Right lobe of liver (tissue), 6 donors: ENCODE measurements at regions not wholly inside any gene's neighbourhood (a gene's known extent, or its start where the extent isn't known, plus 50 kb on each side); places are given as distances from the start of the nearest gene placed in this dataset.

ENCODE experiments used
- ATAC-seq, 4 donors: fragments of 200-7000 bp; cut with Tn5 transposase; one replicate each; pipeline ENCODE4 v1.9.1; 2020; ENCODE audit warnings: mild to moderate bottlenecking in 4 of 4, moderate library complexity in 4 of 4
- DNase-seq, 3 donors: peaks; one replicate each; pipeline ENCODE4 v3.0.0-alpha.2; 2020
- H3K27ac ChIP-seq, 3 donors: fragments of 200-600 bp; one replicate each; pipeline ENCODE4 v1.8.0; 2022
- H3K27me3 ChIP-seq, 2 donors: fragments of 200-600 bp; one replicate each; pipeline ENCODE4 v1.8.0; 2022
- H3K36me3 ChIP-seq, 4 donors: fragments of 200-600 bp; sonication (generic) in 1 of 4; one replicate each; pipeline versions ENCODE4 v1.5.1 to v1.8.0; 2017 to 2022; ENCODE audit warnings: control low read depth in 1 of 4
- H3K4me1 ChIP-seq, 4 donors: fragments of 200-600 bp; sonication (generic) in 1 of 4; one replicate each; pipeline versions ENCODE4 v1.5.1 to v1.8.0; 2017 to 2022; ENCODE audit warnings: control low read depth in 1 of 4
- H3K4me3 ChIP-seq, 3 donors: fragments of 200-600 bp; one replicate each; pipeline ENCODE4 v1.8.0; 2022
- H3K9me3 ChIP-seq, 4 donors: fragments of 200-600 bp; sonication (generic) in 1 of 4; one replicate each; pipeline versions ENCODE4 v1.5.1 to v1.8.0; 2017 to 2022; ENCODE audit warnings: control low read depth in 1 of 4
- POLR2A ChIP-seq: fragments of 450-650 bp; IDR thresholded peaks from one replicate; pipeline ENCODE4 v1.6.1; 2017; ENCODE audit warnings: antibody characterized with exemption, mild to moderate bottlenecking
- WGBS: methylation state at CpG from one replicate; pipeline ENCODE4 v1.1.6; 2018; ENCODE audit warnings: low coverage, low lambda C conversion rate; ENCODE audit not compliant: insufficient coverage; ENCODE audit errors: missing lambda C conversion rate; 5-methylcytosine and 5-hydroxymethylcytosine counted together
- intact Hi-C, 2 donors: fragments of 100-400 bp; cut with DNase I; formaldehyde crosslinking; loops; one replicate each; pipeline versions ENCODE4 v1.11.2 to v1.14.1; 2022
- TF ChIP-seq, protein P1 (sequence below), 4 donors: fragments of 200-600 bp in 3 of 4; fragments of 450-650 bp in 1 of 4; IDR thresholded peaks; one replicate each; pipeline versions ENCODE4 v1.5.1 to v1.8.0; 2016 to 2022; ENCODE audit warnings: antibody characterized with exemption in 4 of 4, mild to moderate bottlenecking in 2 of 4
- donor health status: DM: no; HTN: yes; CAD: no.
- donor health status: DM: no; HTN: no; CAD: no.
- donor health status: DM: no; HTN: no; CAD: no.
- donor health status: DM: no; HTN: yes; CAD: no.
- donor health status: DM: no; HTN: yes; CAD: no.

DNA sequence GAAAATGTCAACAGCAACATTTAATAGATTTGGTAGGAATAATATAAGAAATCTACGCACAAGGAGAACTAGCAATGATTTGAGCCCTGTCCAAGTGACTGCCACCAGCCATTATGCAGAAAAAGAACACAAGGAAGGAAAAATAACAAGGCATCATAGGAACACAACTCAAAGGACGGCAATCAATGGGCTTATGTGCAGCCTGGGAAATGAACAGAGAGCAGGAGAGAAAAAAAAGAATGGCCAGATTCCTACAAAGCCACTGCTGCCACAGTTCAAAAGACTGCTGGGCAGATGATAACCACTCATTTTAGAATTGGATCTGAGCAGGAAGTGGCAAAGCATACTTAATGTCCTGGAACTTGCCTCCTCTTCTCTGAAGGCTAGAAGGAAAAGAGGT lies 274.3 kb upstream of the CAMK1G start:
- TF ChIP-seq POLR2A: no peak
- TF ChIP-seq, protein P1, sequence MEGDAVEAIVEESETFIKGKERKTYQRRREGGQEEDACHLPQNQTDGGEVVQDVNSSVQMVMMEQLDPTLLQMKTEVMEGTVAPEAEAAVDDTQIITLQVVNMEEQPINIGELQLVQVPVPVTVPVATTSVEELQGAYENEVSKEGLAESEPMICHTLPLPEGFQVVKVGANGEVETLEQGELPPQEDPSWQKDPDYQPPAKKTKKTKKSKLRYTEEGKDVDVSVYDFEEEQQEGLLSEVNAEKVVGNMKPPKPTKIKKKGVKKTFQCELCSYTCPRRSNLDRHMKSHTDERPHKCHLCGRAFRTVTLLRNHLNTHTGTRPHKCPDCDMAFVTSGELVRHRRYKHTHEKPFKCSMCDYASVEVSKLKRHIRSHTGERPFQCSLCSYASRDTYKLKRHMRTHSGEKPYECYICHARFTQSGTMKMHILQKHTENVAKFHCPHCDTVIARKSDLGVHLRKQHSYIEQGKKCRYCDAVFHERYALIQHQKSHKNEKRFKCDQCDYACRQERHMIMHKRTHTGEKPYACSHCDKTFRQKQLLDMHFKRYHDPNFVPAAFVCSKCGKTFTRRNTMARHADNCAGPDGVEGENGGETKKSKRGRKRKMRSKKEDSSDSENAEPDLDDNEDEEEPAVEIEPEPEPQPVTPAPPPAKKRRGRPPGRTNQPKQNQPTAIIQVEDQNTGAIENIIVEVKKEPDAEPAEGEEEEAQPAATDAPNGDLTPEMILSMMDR (IDR thresholded peaks at IDR 0.05): no peak
- Histone ChIP-seq H3K4me1 (no peaks in the 10 kb centered on the region), H3K27ac (no peak overlapping the region), H3K27me3 (no peaks in the 10 kb centered on the region), H3K9me3 (no peaks in the 10 kb centered on the region), H3K4me3 (no peak overlapping the region), H3K36me3 (no peaks in the 10 kb centered on the region)
- no peak for DNase-seq
- intact Hi-C loops: no loop called here
- WGBS: 43% methylated on average over 2 of the region's 2 CpGs
- ATAC-seq: no peak

DNA sequence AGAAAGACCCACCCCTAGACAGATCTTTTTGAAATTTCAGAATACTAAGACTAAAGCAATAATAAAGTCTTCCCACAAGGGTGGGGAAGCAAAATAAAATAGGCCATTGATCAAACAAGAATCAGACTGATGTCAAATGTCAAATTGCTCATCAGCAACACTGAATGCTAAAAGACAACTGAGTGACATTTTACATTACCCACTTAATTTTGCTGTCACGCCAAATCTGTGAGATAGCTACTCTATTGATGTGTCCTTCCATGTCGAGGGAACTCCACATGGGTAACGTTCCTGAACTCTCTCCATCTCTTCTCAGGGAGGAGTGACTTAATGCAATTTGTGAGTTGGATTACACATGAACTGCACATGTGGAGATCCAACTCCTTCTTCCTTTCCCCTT lies 271.7 kb upstream of the CAMK1G start:
- intact Hi-C loops: no loop called here
- TF ChIP-seq, protein P1 (IDR thresholded peaks at IDR 0.05): no peak
- no peak for TF ChIP-seq POLR2A
- Histone ChIP-seq H3K36me3 (no peaks in the 10 kb centered on the region), H3K27ac (no peak overlapping the region), H3K27me3 (no peaks in the 10 kb centered on the region), H3K4me3 (no peak overlapping the region), H3K9me3 (no peaks in the 10 kb centered on the region), H3K4me1 (no peaks in the 10 kb centered on the region)
- no peak for ATAC-seq
- no peak for DNase-seq
- WGBS: 48% methylated on average over 3 of the region's 3 CpGs

DNA sequence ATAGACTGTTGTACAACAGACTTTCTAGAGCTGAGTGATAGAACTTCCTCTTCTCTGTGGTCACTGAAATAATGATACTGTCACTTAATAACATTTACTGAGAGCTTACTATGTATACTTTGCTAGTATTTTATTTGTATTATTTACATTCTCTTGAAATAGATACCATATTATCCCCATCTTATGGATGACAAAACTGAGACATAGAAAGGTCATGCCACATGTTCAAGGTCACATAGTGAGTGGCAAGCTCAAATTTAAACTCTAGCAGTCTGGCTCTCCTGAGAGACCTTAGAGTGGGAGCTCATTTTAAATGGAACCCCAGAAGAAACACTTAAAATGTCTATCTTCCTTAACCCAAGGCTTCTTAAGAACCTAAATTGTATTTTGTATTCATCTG lies 266.6 kb upstream of the CAMK1G start:
- no peak for DNase-seq
- Histone ChIP-seq H3K36me3 (no peaks in the 10 kb centered on the region), H3K27ac (no peak overlapping the region), H3K4me3 (no peak overlapping the region), H3K9me3 (no peaks in the 10 kb centered on the region), H3K27me3 (no peaks in the 10 kb centered on the region), H3K4me1 (no peaks in the 10 kb centered on the region)
- intact Hi-C loops: no loop called here
- ATAC-seq: no peak
- no peak for TF ChIP-seq POLR2A
- TF ChIP-seq, protein P1 (IDR thresholded peaks at IDR 0.05): no peak

DNA sequence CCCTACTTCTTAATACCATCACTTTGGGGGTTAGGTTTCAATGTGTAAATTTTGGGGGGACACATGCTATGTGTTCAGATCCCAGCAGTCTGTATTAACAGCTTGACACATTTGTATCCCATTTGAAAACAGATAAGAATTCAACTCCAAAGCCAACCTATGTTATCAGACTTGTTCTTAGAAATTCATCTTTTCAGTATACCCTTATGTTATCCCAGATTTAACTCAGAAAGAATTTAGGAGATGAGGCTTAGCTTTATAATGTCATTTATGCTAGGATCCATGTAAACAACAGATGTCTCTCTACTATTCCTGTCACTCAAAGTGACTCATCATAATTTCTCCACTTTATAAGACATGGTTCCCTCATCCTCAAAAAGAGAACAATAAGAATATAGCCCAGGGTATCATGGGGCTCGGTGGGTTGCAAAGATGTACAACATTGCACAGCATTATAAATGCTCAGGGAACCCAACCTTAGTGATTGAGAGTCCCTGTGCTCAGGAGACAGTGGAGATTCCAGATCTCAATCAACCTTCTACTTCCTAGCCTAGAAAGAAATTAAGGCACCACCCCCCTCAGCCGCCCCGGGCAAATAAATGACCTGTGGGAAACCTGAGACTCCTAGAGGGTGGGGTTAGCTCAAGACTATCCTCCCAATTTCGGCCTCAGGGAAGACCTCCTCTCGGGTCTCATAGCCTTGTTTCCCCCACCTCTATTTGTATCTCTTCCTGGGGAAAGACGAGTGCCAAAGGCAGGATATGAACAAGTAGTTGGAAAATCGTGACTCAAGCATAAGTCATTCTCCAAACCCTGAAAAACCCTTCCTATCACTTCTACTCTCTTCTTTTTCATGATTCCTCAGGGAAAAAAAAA lies 265.1 kb upstream of the CAMK1G start:
- Histone ChIP-seq H3K4me3 (no peak overlapping the region), H3K9me3 (no peaks in the 10 kb centered on the region), H3K4me1 (no peaks in the 10 kb centered on the region), H3K27ac (no peak overlapping the region), H3K27me3 (no peaks in the 10 kb centered on the region), H3K36me3 (no peaks in the 10 kb centered on the region)
- TF ChIP-seq, protein P1 (IDR thresholded peaks at IDR 0.05): no peak
- no peak for TF ChIP-seq POLR2A
- ATAC-seq (no peak), DNase-seq (no peak)
- intact Hi-C loops: no loop called here
- 25% methylated on average over 5 of the region's 7 CpGs for WGBS
